ENCODE measurements at regions not wholly inside any gene's neighbourhood (a gene's known extent, or its start where the extent isn't known, plus 50 kb on each side); places are given as distances from the start of the nearest gene placed in this dataset.

- TF ChIP-seq CTCF (IDR thresholded peaks at IDR 0.05; ENCODE audit: low read depth, low read length) (no peak), POLR2A (IDR thresholded peaks at IDR 0.05; ENCODE audit: extremely low read depth, insufficient read length) (no peak), MYC (IDR thresholded peaks at IDR 0.05; ENCODE audit: low read depth, low read length) (no peak)
Measured at GRCh38 chr11:109885006-109885405, 208.2 kb upstream of the ZC3H12C start.
